ENCODE measurements at regions not wholly inside any gene's neighbourhood (a gene's known extent, or its start where the extent isn't known, plus 50 kb on each side); places are given as distances from the start of the nearest gene placed in this dataset.

DNA sequence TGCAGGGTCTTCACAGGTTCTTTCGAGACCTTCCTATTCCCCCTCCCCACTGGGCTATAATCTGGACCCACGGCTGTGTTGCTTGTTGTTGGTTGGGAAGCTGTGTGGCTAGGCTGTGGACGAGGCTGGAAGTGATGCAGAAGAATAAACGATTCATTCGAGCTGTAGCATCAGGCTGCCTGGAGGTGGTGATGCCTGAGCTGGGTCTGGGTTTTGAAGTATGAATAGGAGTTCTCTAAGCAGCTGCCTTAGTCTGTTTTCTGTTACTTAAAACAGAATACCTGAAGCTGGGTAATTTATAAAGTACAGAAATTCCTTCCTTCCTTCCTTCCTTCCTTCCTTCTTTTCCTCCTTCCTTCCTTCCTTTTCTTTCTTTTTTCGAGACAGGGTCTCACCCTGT is 126.5 kb upstream of the ZEB1 start:
- H3K36me3 Mint-ChIP-seq (ENCODE audit: low read depth): peaks cover 1% of the 10 kb centered on the region
- DNase-seq (ENCODE audit: low spot score): no peak
- no peak overlapping the region for H3K4me3 Mint-ChIP-seq (ENCODE audit: unreplicated experiment)
- H3K4me1 Mint-ChIP-seq (ENCODE audit: low read depth): peaks cover 22% of the 10 kb centered on the region
- H3K27ac Mint-ChIP-seq (ENCODE audit: unreplicated experiment): no peak overlapping the region
- H3K9me3 Mint-ChIP-seq (ENCODE audit: low read depth): no peaks in the 10 kb centered on the region
- no peaks in the 10 kb centered on the region for H3K27me3 Mint-ChIP-seq (ENCODE audit: low read depth)
- TF ChIP-seq, protein P1, sequence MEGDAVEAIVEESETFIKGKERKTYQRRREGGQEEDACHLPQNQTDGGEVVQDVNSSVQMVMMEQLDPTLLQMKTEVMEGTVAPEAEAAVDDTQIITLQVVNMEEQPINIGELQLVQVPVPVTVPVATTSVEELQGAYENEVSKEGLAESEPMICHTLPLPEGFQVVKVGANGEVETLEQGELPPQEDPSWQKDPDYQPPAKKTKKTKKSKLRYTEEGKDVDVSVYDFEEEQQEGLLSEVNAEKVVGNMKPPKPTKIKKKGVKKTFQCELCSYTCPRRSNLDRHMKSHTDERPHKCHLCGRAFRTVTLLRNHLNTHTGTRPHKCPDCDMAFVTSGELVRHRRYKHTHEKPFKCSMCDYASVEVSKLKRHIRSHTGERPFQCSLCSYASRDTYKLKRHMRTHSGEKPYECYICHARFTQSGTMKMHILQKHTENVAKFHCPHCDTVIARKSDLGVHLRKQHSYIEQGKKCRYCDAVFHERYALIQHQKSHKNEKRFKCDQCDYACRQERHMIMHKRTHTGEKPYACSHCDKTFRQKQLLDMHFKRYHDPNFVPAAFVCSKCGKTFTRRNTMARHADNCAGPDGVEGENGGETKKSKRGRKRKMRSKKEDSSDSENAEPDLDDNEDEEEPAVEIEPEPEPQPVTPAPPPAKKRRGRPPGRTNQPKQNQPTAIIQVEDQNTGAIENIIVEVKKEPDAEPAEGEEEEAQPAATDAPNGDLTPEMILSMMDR (IDR thresholded peaks at IDR 0.05): no peak

DNA sequence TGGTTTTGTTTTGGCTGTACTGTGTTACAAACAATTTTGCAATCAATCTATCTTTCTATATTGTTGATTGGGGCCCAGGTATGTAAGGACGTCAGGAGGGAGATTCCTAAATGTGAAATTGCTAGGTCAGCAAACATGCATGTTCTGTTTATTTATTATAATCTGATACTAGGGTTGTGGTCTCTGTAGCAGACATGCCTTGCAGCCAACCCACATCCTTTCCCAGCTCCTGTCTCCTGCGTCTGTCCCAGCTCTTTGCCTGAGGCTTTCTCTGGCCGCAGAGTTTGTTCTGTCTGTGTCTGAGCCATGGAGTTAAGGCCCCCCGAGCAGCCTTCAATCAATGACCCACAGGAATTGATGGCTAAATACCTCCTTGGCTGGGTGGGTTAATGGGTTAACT is 124.0 kb upstream of the ZEB1 start:
- Mint-ChIP-seq H3K27me3 (ENCODE audit: low read depth) (no peaks in the 10 kb centered on the region), H3K4me1 (ENCODE audit: low read depth) (peaks cover 17% of the 10 kb centered on the region), H3K9me3 (ENCODE audit: low read depth) (no peaks in the 10 kb centered on the region), H3K27ac (ENCODE audit: unreplicated experiment) (no peak overlapping the region), H3K4me3 (ENCODE audit: unreplicated experiment) (no peak overlapping the region), H3K36me3 (ENCODE audit: low read depth) (peaks cover 1% of the 10 kb centered on the region)
- TF ChIP-seq, protein P1 (IDR thresholded peaks at IDR 0.05): no peak
- DNase-seq (ENCODE audit: low spot score): no peak

DNA sequence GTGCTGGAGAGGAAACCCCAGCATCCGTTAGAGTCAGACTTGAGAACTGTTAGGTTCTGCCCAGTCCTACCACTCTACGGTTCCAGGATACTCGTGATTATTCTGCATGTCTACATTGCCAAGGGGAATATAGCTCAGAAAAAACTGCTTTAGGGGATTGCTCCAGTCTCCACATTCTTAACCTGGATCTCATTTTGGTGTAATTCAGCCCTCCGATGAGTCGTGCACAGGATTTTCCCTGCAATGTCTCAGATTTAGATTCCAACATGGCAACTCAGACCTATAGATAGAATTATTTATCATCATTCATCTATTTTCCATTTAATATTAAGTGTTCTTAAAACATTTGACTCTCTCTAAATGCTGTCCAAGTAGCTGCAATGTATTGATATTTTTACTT is 121.1 kb upstream of the ZEB1 start:
- peaks cover 17% of the 10 kb centered on the region for H3K4me1 Mint-ChIP-seq (ENCODE audit: low read depth)
- H3K36me3 Mint-ChIP-seq (ENCODE audit: low read depth): no peaks in the 10 kb centered on the region
- H3K27ac Mint-ChIP-seq (ENCODE audit: unreplicated experiment): no peak overlapping the region
- H3K9me3 Mint-ChIP-seq (ENCODE audit: low read depth): no peaks in the 10 kb centered on the region
- no peak for DNase-seq (ENCODE audit: low spot score)
- TF ChIP-seq, protein P1 (IDR thresholded peaks at IDR 0.05): no peak
- no peak overlapping the region for H3K4me3 Mint-ChIP-seq (ENCODE audit: unreplicated experiment)
- H3K27me3 Mint-ChIP-seq (ENCODE audit: low read depth): no peaks in the 10 kb centered on the region

DNA sequence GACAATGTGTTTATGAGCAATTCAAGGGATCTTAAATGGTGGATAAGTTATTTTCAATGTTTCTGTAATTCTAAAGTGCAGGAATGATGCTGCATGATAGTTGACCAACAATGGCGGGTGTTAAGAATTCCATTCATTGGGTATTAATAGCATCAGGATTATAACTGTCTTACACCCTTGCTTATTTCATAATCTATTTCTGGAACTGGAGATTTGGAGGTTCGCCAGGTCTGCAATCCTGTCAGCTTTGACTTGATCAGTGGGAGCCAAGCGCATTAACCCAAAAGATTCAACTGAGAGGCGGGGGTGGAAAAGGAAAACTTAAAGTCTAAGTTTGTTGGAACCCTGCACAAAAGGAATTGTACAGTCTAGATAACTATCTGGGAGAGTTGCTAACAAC is 114.9 kb upstream of the ZEB1 start:
- H3K9me3 Mint-ChIP-seq (ENCODE audit: low read depth): peaks cover 4% of the 10 kb centered on the region
- no peak for DNase-seq (ENCODE audit: low spot score)
- no peaks in the 10 kb centered on the region for H3K27me3 Mint-ChIP-seq (ENCODE audit: low read depth)
- no peaks in the 10 kb centered on the region for H3K36me3 Mint-ChIP-seq (ENCODE audit: low read depth)
- TF ChIP-seq, protein P1 (IDR thresholded peaks at IDR 0.05): no peak
- H3K27ac Mint-ChIP-seq (ENCODE audit: unreplicated experiment): no peak overlapping the region
- peaks cover 7% of the 10 kb centered on the region for H3K4me1 Mint-ChIP-seq (ENCODE audit: low read depth)
- H3K4me3 Mint-ChIP-seq (ENCODE audit: unreplicated experiment): no peak overlapping the region

DNA sequence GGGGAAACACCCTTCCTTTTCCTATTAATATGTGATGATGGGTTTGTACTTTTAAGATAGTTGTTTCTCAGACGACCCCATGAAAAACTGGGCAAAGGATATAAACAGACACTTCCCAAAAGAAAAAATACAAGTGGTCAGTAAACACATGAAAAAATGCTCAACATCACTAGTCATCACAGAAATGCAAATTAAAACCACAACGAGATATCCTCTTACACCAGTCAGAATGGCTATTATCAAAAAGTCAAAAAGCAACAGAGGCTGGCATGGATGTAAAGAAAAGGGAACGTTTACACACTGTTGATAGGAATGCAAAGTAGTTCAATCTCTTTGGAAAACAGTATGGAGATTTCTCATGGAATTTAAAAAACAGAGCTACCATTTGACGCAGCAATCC is 111.4 kb upstream of the ZEB1 start:
- Mint-ChIP-seq H3K27ac (ENCODE audit: unreplicated experiment) (no peak overlapping the region), H3K27me3 (ENCODE audit: low read depth) (no peaks in the 10 kb centered on the region), H3K9me3 (ENCODE audit: low read depth) (peaks cover 4% of the 10 kb centered on the region), H3K4me3 (ENCODE audit: unreplicated experiment) (no peak overlapping the region), H3K36me3 (ENCODE audit: low read depth) (no peaks in the 10 kb centered on the region), H3K4me1 (ENCODE audit: low read depth) (peaks cover 7% of the 10 kb centered on the region)
- TF ChIP-seq, protein P1 (IDR thresholded peaks at IDR 0.05): no peak
- DNase-seq (ENCODE audit: low spot score): no peak
